GM19328 (cell line): ENCODE measurements at regions not wholly inside any gene's neighbourhood (a gene's known extent, or its start where the extent isn't known, plus 50 kb on each side); places are given as distances from the start of the nearest gene placed in this dataset.

Experiments used
- ATAC-seq: cut with Tn5 transposase; IDR thresholded peaks from one replicate; pipeline ENCODE4 v1.9.1; 2021; ENCODE audit warnings: mild to moderate bottlenecking, moderate library complexity; ENCODE audit not compliant: unreplicated experiment

- no peak for ATAC-seq
These were observed 193.0 kb upstream of the SGK1 start for GRCh38 chr6:134510920-134511319.

- no peak for ATAC-seq
These were observed 192.2 kb upstream of the SGK1 start for GRCh38 chr6:134510142-134510541.

DNA sequence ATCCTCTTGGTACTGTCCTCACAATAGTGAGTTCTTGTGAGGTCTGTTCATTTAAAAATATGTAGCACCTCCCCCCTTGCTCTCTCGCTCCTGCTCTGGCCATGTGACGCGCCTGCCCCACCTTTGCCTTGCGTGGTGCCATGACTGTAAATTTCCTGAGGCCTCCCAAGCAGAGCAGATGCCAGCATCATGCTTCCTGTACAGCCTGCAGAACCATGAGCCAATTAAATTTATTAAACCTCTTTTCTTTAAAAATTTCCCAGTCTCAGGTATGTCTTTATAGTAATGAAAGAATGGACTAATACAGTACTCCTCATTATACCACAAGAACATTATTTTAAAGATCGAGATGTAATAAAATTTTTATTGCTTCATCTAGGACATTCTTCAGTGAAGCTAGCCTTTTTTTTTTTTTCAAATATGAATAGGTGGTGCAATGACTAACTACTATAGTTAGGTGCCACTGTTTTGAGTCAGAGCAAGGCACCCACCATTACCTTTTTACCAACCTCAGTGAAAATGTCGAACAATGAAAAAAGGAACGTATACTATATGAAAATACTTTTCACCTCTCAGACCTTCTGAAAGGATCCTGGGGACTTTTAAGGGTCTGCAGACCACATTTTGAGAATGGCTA, 191.1 kb upstream of the SGK1 start:
- no peak for ATAC-seq

DNA sequence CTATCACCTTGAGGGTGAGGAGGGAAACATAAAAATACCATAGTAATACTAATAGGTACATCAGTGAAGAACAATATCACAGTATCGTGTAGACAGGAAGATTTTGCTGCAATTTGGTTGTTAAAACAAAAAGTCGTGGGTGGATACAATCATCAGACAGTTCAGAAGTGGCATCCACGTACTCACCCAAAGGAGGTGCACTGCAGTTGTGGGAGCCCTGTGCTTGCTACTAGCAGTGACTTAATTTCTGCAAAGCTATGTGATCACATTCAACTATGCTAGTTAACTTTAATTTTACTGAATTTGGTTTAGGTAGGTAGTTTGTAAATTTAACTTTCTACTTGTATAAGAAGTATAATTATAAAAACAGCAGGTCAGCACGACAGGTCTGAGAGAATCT, 188.2 kb upstream of the SGK1 start:
- ATAC-seq: no peak

GRCh38 chr6:134503585-134504281, 185.8 kb upstream of the SGK1 start:
- no peak for ATAC-seq

GRCh38 chr6:134502614-134503549, 185.0 kb upstream of the SGK1 start:
- ATAC-seq: no peak

DNA sequence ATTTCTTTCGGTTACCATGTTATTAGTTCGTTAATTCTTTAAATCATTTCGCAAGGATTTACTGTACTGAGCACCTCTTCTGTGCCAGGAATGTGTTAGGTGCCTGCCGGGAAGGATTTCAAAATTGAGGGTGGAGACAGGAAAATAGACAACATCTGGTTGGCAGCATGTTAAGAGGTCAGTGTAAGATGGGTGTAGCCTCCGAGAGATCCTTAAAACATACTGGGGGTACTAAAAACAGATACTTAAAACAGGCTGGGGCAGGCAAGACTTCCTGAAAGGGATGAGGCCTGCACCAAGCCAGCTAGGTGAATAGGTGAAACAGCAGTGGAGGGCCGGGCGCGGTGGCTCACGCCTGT, 178.0 kb upstream of the SGK1 start:
- no peak for ATAC-seq

GRCh38 chr6:134495203-134495889, 177.4 kb upstream of the SGK1 start:
- ATAC-seq: no peak

- no peak for ATAC-seq
These were observed 175.9 kb upstream of the SGK1 start for GRCh38 chr6:134493789-134494188.

DNA sequence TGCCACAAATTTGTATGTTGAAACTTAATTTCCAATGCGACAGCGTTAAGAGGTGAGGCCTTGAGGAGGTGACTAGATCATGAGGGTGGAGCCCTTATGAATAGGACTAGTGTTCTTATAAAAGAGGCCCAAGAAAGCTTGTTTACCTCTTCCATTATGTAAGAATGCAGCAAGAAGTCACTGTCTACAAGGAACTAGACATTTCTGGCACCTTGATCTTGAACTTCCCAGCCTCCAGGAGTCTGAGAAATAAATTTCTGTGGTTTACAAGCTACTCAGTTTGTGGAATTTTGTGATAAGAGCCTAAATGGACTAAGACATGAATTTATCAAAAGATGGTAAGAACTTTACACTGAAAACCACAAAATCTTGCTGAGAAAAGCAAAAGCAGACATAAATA, 173.6 kb upstream of the SGK1 start:
- ATAC-seq: no peak

- no peak for ATAC-seq
These were observed 164.8 kb upstream of the SGK1 start for GRCh38 chr6:134482593-134483270.

DNA sequence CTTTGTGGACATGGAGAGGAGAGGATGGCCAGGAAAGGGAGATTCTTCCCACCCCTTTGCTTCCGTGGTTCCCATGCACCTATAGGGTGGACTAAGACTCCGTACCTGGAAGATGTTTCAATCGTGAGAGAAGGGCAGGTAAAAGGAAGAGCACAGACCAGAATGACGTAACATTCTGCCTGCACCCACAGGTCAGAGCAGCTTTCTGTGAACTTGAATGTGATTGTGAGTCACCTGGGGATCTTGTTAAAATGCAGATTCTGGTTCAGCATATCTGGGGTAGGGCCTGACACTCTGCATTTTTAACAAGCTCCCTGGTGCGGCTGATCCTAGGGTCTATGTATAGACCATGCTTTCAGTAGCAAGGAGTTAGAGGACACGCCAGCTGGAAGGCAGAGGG, 164.1 kb upstream of the SGK1 start:
- no peak for ATAC-seq

DNA sequence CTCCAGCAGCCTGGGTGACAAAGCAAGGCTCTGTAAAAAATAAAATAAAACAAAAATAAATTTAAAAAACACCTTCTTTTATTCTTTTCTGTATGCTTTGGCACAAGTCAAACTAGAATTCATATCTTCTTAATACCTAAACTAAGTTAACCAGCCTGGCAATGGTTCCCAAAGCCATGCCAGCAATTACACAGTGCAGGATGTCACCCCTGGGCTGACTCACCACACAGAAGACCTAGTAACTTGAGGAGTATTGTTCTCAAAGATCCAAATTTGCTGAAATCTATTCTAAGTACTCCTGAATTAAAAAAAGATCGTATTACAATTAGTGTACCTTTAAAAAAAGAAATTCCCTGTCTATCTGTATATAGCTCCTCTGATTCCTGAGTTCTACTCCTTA, 162.7 kb upstream of the SGK1 start:
- ATAC-seq: no peak

DNA sequence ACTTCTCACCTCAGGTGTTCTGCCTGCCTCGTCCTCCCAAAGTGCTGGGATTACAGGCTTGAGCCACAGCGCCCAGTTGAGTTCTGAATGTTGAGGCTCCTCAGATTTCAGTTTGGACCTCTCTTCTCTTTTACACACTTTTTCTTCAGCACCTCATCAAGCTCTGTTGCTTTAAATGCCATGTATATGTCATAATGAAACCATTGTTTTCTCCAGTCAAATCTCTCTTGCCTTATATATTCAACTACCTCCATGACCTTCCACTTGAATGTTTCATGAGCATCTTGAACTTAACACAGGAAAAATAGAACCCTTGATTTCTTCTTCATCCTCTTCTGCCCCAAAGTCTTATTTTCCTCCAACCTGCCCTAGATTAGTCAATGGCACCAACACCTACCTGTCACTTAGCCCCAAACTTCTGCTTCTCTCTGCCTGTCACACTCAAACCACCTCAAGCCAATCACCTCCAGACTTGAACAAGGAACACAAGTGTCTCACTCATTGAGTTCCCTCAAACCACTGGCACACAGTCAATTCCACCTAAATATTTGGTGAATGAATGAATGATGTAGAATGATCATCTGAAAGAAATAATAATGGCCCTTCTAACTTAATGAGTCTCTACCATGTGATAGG, 161.0 kb upstream of the SGK1 start:
- ATAC-seq: no peak

DNA sequence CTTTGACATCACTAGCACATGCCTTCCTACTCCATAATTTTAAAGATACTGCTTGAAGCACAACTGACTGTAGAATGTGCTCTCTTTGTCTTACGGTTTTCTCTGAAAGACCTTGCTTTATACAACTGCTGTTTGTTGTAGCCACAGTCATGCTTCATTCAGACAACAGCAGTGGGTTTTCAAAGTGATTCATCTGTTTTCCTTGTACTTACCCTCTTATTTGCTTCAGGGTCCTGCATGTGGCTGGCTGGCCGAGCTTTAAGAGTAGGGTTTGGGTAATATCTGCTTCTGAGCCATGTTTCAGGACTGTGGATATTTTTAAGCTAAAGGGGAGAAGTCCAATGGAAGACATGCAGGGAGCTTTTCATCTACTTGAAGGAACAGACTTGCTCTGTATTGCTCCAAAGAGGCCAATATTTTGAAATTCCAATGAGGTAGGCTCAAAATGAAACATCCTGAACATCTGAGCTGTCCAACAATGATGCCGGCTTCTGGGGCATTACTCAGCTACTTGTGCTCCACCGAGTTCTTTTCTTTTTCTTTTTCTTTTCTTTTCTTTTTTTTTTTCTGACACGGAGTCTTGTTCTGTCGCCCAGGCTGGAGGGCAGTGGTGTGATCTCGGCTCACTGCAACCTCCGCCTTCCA, 160.2 kb upstream of the SGK1 start:
- no peak for ATAC-seq

GRCh38 chr6:134474955-134475354, 157.0 kb upstream of the SGK1 start:
- no peak for ATAC-seq

DNA sequence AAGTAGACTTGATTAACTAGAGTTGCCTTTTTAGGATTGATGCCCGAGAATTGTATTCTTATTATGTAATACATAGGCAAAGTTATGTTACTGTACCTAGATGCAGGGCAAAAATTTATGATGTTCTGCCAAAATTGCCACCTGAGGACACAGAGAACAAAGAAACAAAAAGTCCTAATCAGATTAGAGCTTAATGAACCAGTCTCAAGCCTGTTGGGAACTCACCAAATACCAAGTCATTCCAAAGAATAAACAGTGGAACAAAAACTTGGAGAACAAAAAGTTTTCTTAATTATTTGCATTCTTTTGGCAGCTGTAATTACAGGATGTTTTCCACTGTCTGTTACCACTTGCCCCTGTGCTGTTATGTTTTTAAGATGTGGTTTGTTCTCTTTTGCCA, 154.7 kb upstream of the SGK1 start:
- ATAC-seq: no peak

DNA sequence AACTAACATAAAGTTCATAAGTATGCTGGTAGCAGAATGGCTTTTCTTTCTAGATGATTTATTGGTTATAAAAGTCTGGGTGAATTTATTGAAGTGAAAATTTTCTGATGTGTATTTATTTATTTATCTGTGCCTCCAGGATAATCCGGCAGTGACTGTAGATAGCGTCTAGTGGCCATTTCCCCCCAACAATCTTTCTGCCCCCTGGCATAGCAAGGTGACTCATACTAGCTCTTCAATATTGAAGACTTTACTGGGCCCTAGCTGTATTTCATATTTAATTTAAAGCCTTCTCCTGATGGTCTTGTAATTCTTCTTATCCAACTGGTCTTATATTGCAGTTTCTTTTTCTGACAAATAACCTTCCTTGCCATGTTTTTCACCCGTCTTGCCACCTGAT, 154.1 kb upstream of the SGK1 start:
- ATAC-seq: no peak

GRCh38 chr6:134470457-134470975, 152.6 kb upstream of the SGK1 start:
- no peak for ATAC-seq
